ENCODE measurements at regions not wholly inside any gene's neighbourhood (a gene's known extent, or its start where the extent isn't known, plus 50 kb on each side); places are given as distances from the start of the nearest gene placed in this dataset.

GRCh38 chr9:31799953-31800609, 584.4 kb upstream of the ACO1 start (continued):
- TF ChIP-seq SKIL (CRISPR knock-in tag; IDR thresholded peaks at IDR 0.05; ENCODE audit: borderline replicate concordance) (no peak), ZNF10 (CRISPR knock-in tag; IDR thresholded peaks at IDR 0.05; ENCODE audit: borderline replicate concordance, low read depth) (no peak), CTCF (CRISPR knock-in tag; IDR thresholded peaks at IDR 0.05) (peak; percentile 77)

- 11% methylated on average over 12 of the region's 17 CpGs for WGBS (ENCODE audit: low lambda C conversion rate)
- no peaks in the 10 kb centered on the region for H3K9me3 ChIP-seq (ENCODE audit: low read length)
- peak; percentile 97 for ATAC-seq
- TF ChIP-seq ZNF687 (CRISPR knock-in tag; IDR thresholded peaks at IDR 0.05), result peak; percentile 52
- no peak for TF ChIP-seq NFE2L1 (CRISPR knock-in tag; IDR thresholded peaks at IDR 0.05; ENCODE audit: borderline replicate concordance)
- TF ChIP-seq ZBTB20 (CRISPR knock-in tag; IDR thresholded peaks at IDR 0.05; ENCODE audit: borderline replicate concordance, low read depth), result no peak
- TF ChIP-seq CTCF (CRISPR knock-in tag; IDR thresholded peaks at IDR 0.05), result peak; percentile 49
Observed at GRCh38 chr9:31807574-31808256, 576.7 kb upstream of the ACO1 start.

More at GRCh38 chr9:31807574-31808256, 576.7 kb upstream of the ACO1 start:
- Histone ChIP-seq H3K9ac (ENCODE audit: insufficient read depth, low read depth, low read length) (no peak overlapping the region), H3K27me3 (ENCODE audit: control insufficient read depth in 1 of 2, insufficient read depth in 2 of 2, low read length in 2 of 2) (peaks cover 1 to 13% of the 10 kb centered on the region in 2 experiments; a peak in 3 of 5 replicates), H3K79me2 (ENCODE audit: insufficient read depth, low read length) (no peaks in the 10 kb centered on the region), H3K4me3 (replicated peaks in 1 of 3; ENCODE audit: insufficient read depth in 1 of 3, low read depth in 2 of 3, low read length in 3 of 3) (peak overlapping the region in 1 of 3 experiments; percentile 40; a peak in 1 of 6 replicates), H3K4me2 (ENCODE audit: low read depth, low read length) (peak overlapping the region; percentile 72), H3K36me3 (replicated peaks in 1 of 2; ENCODE audit: control insufficient read depth in 1 of 2, insufficient read depth in 2 of 2, low read length in 2 of 2) (no peaks in the 10 kb centered on the region), H3K27ac (ENCODE audit: extremely low read length, insufficient read depth, low read length) (no peak overlapping the region), H3K4me1 (ENCODE audit: insufficient read depth, low read length) (no peaks in the 10 kb centered on the region), H4K20me1 (ENCODE audit: insufficient read depth, low read length) (no peaks in the 10 kb centered on the region), H2AFZ (ENCODE audit: low read length) (no peak overlapping the region)
- ChIA-PET POLR2A (no interaction called here), CTCF (ENCODE audit: low intra/inter-chr PET ratio, low total read pairs) (interaction anchor here (1.4 kb wide), 1 partner anchor 444 kb away, joined by 4 read pairs; no protein-coding TSS in a partner anchor)
- FAIRE-seq, result no peak
- in situ Hi-C loops (cut with HindIII; ENCODE audit: extremely low pct_ligation_motif_present, low pct_unique_long_range_greater_than_20kb), result no loop called here
- intact Hi-C loops (cut with micrococcal nuclease; ENCODE audit: unreplicated experiment), result loop anchor here (1.0 to 10.0 kb wide), 2 partner anchors 444 to 547 kb away; no protein-coding TSS in a partner anchor
- peak; percentile 43 for DNase-seq (ENCODE audit: low spot score)
- BruUV-seq (replicated peaks), result no TSS peak
